ENCODE measurements at regions not wholly inside any gene's neighbourhood (a gene's known extent, or its start where the extent isn't known, plus 50 kb on each side); places are given as distances from the start of the nearest gene placed in this dataset.

DNA sequence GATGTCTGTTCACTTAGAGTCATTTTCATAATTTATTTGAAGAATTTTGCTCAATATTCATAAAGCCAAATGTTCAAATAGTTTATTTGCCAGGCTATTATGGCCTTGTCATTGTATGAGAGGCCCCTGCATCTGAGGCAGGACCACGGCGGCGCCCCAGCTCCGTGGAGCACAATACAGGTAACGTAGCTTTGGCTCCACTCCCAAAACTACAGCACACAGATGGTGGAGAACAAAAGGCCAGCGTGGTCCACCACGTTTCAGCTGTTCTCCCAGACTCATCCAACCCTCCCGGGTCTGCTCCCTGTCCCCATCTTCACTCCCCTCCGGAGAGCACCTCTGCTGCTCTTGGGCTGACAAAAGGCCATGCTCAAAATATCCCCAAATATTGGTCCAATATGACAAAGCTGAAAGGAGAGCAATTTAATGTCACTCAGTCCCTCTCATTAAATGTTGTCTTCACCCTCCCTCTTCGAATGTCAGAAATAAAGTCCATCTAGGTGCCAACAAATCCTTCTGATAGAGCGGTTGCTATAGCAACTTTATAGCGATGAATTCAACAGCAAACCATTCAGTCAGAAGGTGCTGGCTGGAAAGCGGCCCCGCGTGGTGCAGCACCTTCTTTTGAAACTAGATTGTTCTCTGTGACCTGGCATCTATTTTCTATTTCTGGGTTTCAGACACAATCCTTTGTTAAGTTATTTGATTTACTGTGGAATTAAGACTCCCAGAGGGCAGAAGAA is 504.3 kb downstream of the ARHGEF28 start:
- no peaks in the 10 kb centered on the region for H3K9me3 ChIP-seq (ENCODE audit: insufficient read depth, low read length, severe bottlenecking)
- no peak for DNase-seq
- no peak overlapping the region for H2AFZ ChIP-seq (ENCODE audit: low read depth, low read length)
- no peak overlapping the region for H3K4me2 ChIP-seq (ENCODE audit: insufficient read depth, low read length)
- TF ChIP-seq, protein P1, sequence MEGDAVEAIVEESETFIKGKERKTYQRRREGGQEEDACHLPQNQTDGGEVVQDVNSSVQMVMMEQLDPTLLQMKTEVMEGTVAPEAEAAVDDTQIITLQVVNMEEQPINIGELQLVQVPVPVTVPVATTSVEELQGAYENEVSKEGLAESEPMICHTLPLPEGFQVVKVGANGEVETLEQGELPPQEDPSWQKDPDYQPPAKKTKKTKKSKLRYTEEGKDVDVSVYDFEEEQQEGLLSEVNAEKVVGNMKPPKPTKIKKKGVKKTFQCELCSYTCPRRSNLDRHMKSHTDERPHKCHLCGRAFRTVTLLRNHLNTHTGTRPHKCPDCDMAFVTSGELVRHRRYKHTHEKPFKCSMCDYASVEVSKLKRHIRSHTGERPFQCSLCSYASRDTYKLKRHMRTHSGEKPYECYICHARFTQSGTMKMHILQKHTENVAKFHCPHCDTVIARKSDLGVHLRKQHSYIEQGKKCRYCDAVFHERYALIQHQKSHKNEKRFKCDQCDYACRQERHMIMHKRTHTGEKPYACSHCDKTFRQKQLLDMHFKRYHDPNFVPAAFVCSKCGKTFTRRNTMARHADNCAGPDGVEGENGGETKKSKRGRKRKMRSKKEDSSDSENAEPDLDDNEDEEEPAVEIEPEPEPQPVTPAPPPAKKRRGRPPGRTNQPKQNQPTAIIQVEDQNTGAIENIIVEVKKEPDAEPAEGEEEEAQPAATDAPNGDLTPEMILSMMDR (IDR thresholded peaks at IDR 0.05; ENCODE audit: borderline replicate concordance, extremely low read depth, low read length, poor library complexity, severe bottlenecking): no peak
- no peak for TF ChIP-seq EZH2 (IDR thresholded peaks at IDR 0.05; ENCODE audit: borderline replicate concordance, low read depth, low read length, severe bottlenecking)
- no peaks in the 10 kb centered on the region for H3K4me1 ChIP-seq (ENCODE audit: insufficient read depth, low read length)
- H3K27me3 ChIP-seq (ENCODE audit: insufficient read depth, low read length, poor library complexity): peaks cover 4% of the 10 kb centered on the region
- no peak overlapping the region for H3K4me3 ChIP-seq (ENCODE audit: low read depth in 1 of 2, low read length in 2 of 2)
- H3K79me2 ChIP-seq (ENCODE audit: insufficient read depth, low read length): no peaks in the 10 kb centered on the region
- no peaks in the 10 kb centered on the region for H4K20me1 ChIP-seq (ENCODE audit: insufficient read depth, low read length)
- no peaks in the 10 kb centered on the region for H3K36me3 ChIP-seq (ENCODE audit: insufficient read depth, low read length)
- H3K27ac ChIP-seq (ENCODE audit: low read length): no peak overlapping the region
- ATAC-seq (ENCODE audit: insufficient read depth, low read depth): no peak
- no peak overlapping the region for H3K9ac ChIP-seq (ENCODE audit: low read depth, low read length)

DNA sequence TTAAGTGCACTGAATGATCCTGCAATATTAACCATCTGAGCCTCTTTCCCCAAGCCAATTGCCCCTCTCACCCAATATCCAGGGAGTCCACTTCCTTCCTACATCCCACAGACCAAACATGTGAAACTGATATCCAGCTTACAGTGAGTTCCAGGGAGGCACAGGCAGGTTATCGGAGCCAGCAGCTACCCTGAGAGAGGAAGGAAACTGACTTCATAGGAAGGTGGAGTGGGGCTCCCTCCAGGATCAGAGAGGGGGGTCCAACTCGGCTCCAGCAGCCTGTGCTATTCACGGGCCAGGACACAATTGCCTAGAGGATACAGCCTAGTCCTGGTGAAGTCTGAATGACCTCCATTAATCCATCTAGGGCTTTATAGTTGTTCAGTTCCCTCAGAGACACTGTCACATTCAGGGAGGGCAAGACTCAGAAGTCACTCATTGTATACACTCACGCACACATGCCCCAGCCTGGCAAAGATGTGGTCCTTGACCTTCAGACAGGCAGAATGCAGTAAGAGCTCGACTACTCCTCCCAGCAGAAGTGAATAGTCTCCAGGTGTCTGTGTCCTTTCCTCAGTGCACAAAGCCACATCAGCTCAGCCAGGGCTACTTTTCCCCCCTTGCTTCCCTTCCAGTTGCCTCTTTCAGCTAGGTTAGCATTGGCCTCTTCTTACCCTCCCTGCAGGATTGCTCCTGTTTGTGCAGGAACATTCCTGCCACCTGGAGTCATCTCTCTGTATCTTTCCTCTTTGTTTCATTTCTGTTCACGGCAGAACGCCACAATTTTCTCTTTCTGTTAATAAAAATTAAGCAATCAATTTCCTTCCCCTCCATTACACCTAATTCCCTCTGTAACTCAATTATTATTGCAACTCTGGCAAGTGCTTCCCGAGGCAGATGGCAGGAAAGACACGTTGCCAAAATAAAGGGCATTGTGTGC is 501.7 kb downstream of the ARHGEF28 start:
- Histone ChIP-seq H3K9ac (ENCODE audit: low read depth, low read length) (no peak overlapping the region), H3K4me2 (ENCODE audit: insufficient read depth, low read length) (no peak overlapping the region), H2AFZ (ENCODE audit: low read depth, low read length) (no peak overlapping the region), H3K4me1 (ENCODE audit: insufficient read depth, low read length) (no peaks in the 10 kb centered on the region), H3K27ac (ENCODE audit: low read length) (no peak overlapping the region), H4K20me1 (ENCODE audit: insufficient read depth, low read length) (no peaks in the 10 kb centered on the region), H3K4me3 (ENCODE audit: low read depth in 1 of 2, low read length in 2 of 2) (no peak overlapping the region), H3K36me3 (ENCODE audit: insufficient read depth, low read length) (no peaks in the 10 kb centered on the region), H3K9me3 (ENCODE audit: insufficient read depth, low read length, severe bottlenecking) (no peaks in the 10 kb centered on the region), H3K27me3 (ENCODE audit: insufficient read depth, low read length, poor library complexity) (peaks cover 4% of the 10 kb centered on the region), H3K79me2 (ENCODE audit: insufficient read depth, low read length) (no peaks in the 10 kb centered on the region)
- no peak for ATAC-seq (ENCODE audit: insufficient read depth, low read depth)
- TF ChIP-seq EZH2 (IDR thresholded peaks at IDR 0.05; ENCODE audit: borderline replicate concordance, low read depth, low read length, severe bottlenecking): no peak
- TF ChIP-seq, protein P1 (IDR thresholded peaks at IDR 0.05; ENCODE audit: borderline replicate concordance, extremely low read depth, low read length, poor library complexity, severe bottlenecking): no peak
- DNase-seq: no peak

DNA sequence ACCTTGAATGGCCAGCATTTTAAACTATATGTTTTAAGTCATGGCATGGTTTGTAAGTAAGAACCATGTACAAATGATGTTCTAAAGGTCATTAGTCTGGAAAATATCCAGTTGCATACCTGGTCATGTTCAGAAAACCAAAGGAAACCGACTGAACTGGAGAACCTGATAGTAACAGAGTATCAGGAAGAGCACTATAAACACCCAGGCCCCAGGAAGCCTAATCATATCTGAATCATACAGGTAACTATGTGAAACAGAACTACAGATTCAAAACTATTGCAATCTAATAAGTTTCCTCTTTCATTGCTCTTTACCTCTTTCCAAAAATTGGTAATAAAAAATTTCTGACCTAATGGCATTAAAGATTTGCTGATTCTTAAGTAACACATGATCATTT is 500.3 kb downstream of the ARHGEF28 start:
- Histone ChIP-seq H3K9me3 (ENCODE audit: insufficient read depth, low read length, severe bottlenecking) (no peaks in the 10 kb centered on the region), H2AFZ (ENCODE audit: low read depth, low read length) (no peak overlapping the region), H3K4me2 (ENCODE audit: insufficient read depth, low read length) (no peak overlapping the region), H3K27ac (ENCODE audit: low read length) (no peak overlapping the region), H4K20me1 (ENCODE audit: insufficient read depth, low read length) (no peaks in the 10 kb centered on the region), H3K79me2 (ENCODE audit: insufficient read depth, low read length) (no peaks in the 10 kb centered on the region), H3K9ac (ENCODE audit: low read depth, low read length) (no peak overlapping the region), H3K4me1 (ENCODE audit: insufficient read depth, low read length) (no peaks in the 10 kb centered on the region), H3K4me3 (ENCODE audit: low read depth in 1 of 2, low read length in 2 of 2) (no peak overlapping the region), H3K36me3 (ENCODE audit: insufficient read depth, low read length) (no peaks in the 10 kb centered on the region), H3K27me3 (ENCODE audit: insufficient read depth, low read length, poor library complexity) (peaks cover 4% of the 10 kb centered on the region)
- DNase-seq: no peak
- no peak for ATAC-seq (ENCODE audit: insufficient read depth, low read depth)
- no peak for TF ChIP-seq EZH2 (IDR thresholded peaks at IDR 0.05; ENCODE audit: borderline replicate concordance, low read depth, low read length, severe bottlenecking)
- TF ChIP-seq, protein P1 (IDR thresholded peaks at IDR 0.05; ENCODE audit: borderline replicate concordance, extremely low read depth, low read length, poor library complexity, severe bottlenecking): no peak
